Testis (tissue), 2 donors: ENCODE measurements at regions not wholly inside any gene's neighbourhood (a gene's known extent, or its start where the extent isn't known, plus 50 kb on each side); places are given as distances from the start of the nearest gene placed in this dataset.

Experiments used
- DNase-seq: peaks from one replicate; pipeline ENCODE4 v3.0.0-alpha.2; 2019
- H3K27ac ChIP-seq, 2 donors: fragments of 200-600 bp; sonication (generic); one replicate each; pipeline ENCODE4 v1.5.1; 2019
- H3K27me3 ChIP-seq: fragments of 200-600 bp; sonication (generic); one replicate; pipeline ENCODE4 v1.5.1; 2019
- H3K36me3 ChIP-seq: fragments of 200-600 bp; sonication (generic); one replicate; pipeline ENCODE4 v1.5.1; 2017; ENCODE audit warnings: low read depth; ENCODE audit errors: missing control alignments
- H3K4me1 ChIP-seq: fragments of 200-600 bp; sonication (generic); one replicate; pipeline ENCODE4 v1.5.1; 2019
- H3K4me3 ChIP-seq, 2 donors: fragments of 200-600 bp; sonication (generic); one replicate each; pipeline ENCODE4 v1.5.1; 2017 to 2019
- H3K9me3 ChIP-seq: fragments of 200-600 bp; sonication (generic); one replicate; pipeline ENCODE4 v1.5.1; 2017
- POLR2A ChIP-seq: fragments of 450-650 bp; IDR thresholded peaks from one replicate; pipeline ENCODE4 v1.6.1; 2017; ENCODE audit warnings: antibody characterized with exemption, mild to moderate bottlenecking, moderate library complexity
- WGBS, 2 donors: methylation state at CpG; one replicate each; pipeline ENCODE4 v1.1.5; 2018; 5-methylcytosine and 5-hydroxymethylcytosine counted together
- intact Hi-C: fragments of 100-400 bp; cut with DNase I; formaldehyde crosslinking; loops from one replicate; pipeline ENCODE4 v1.15.1; 2023; ENCODE audit warnings: low total_unique reads
- TF ChIP-seq, protein P1 (sequence below), 3 experiments: fragments of 450-650 bp in 2 of 3; fragments of 200-600 bp in 1 of 3; sonication (generic) in 1 of 3; IDR thresholded peaks; one replicate each; pipeline ENCODE4 v1.5.1; 2016 to 2019; ENCODE audit warnings: antibody characterized with exemption in 3 of 3, mild to moderate bottlenecking in 2 of 3, moderate library complexity in 1 of 3

DNA sequence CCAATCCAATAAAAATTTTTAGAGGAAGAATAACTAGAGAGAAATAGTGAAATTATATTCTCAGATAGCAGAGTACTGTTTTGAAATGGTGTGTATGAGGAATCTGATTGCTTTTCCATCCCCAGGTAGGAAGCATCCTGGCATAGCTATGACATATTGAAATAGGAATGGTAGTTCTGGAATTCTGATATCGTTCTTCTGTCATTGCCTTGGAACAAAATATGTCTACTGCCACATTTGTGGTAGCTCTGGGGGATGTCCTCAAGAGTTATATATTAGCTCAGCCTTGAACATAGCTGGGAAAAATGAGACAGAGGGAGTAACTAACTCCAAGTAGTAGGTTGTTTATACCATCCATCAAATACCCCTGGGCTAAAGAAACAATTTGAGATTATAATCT is 950.7 kb downstream of the MCTP2 start:
- intact Hi-C loops, result no loop called here
- Histone ChIP-seq H3K4me3 (no peak overlapping the region), H3K9me3 (no peaks in the 10 kb centered on the region), H3K27me3 (no peaks in the 10 kb centered on the region), H3K27ac (no peak overlapping the region), H3K4me1 (no peaks in the 10 kb centered on the region), H3K36me3 (no peaks in the 10 kb centered on the region)
- DNase-seq, result no peak
- 88 to 91% methylated on average over 1 of the region's 1 CpG for WGBS, 2 donors
- TF ChIP-seq POLR2A, result no peak
- TF ChIP-seq, protein P1, sequence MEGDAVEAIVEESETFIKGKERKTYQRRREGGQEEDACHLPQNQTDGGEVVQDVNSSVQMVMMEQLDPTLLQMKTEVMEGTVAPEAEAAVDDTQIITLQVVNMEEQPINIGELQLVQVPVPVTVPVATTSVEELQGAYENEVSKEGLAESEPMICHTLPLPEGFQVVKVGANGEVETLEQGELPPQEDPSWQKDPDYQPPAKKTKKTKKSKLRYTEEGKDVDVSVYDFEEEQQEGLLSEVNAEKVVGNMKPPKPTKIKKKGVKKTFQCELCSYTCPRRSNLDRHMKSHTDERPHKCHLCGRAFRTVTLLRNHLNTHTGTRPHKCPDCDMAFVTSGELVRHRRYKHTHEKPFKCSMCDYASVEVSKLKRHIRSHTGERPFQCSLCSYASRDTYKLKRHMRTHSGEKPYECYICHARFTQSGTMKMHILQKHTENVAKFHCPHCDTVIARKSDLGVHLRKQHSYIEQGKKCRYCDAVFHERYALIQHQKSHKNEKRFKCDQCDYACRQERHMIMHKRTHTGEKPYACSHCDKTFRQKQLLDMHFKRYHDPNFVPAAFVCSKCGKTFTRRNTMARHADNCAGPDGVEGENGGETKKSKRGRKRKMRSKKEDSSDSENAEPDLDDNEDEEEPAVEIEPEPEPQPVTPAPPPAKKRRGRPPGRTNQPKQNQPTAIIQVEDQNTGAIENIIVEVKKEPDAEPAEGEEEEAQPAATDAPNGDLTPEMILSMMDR (IDR thresholded peaks at IDR 0.05), result no peak

DNA sequence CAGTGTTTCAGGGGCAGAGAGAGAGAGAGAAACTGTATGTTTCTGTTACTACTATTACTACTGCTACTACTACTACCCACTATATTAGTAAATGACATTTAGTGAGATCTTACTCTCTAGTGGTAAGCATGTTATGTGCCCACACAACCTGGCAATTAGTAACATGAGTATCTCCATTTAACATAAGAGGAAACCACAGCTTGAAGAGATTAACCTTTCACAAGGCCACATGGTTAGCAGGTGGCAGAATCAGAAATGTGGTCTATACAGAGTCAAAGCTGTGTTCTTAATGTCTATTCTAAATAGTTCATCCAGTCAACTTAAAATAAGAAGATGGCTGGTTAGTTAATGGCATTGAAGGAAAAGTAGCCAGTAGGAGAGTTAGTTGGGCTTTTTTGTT is 961.6 kb downstream of the MCTP2 start:
- Histone ChIP-seq H3K9me3 (no peaks in the 10 kb centered on the region), H3K36me3 (no peaks in the 10 kb centered on the region), H3K4me3 (no peak overlapping the region), H3K27me3 (no peaks in the 10 kb centered on the region), H3K4me1 (no peaks in the 10 kb centered on the region), H3K27ac (no peak overlapping the region)
- intact Hi-C loops, result no loop called here
- TF ChIP-seq, protein P1 (IDR thresholded peaks at IDR 0.05), result no peak
- TF ChIP-seq POLR2A, result no peak
- no peak for DNase-seq

DNA sequence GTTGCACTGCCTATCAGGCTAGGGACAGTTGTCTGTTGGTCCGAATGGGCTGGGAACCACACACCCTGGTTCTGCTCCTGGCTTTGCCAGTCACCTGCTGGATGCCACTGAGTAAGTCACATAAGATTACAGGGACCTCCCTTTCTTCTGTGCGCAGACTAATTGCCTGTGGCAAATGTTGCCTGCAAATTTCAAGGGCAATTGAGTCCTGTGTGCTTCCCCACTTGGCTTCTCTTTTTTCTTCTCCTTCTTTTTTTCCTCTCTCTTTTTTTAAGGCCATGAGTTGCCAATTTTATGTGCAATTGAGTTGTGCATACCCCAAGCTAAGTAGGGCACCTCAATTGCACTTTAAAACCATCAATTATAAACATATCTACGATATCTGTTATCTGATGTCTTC is 963.4 kb downstream of the MCTP2 start:
- 68 to 73% methylated on average over 3 of the region's 3 CpGs for WGBS, 2 donors
- Histone ChIP-seq H3K4me3 (no peak overlapping the region), H3K27me3 (no peaks in the 10 kb centered on the region), H3K9me3 (no peaks in the 10 kb centered on the region), H3K27ac (no peak overlapping the region), H3K36me3 (no peaks in the 10 kb centered on the region), H3K4me1 (no peaks in the 10 kb centered on the region)
- intact Hi-C loops, result no loop called here
- no peak for DNase-seq
- TF ChIP-seq, protein P1 (IDR thresholded peaks at IDR 0.05), result no peak
- TF ChIP-seq POLR2A, result no peak

DNA sequence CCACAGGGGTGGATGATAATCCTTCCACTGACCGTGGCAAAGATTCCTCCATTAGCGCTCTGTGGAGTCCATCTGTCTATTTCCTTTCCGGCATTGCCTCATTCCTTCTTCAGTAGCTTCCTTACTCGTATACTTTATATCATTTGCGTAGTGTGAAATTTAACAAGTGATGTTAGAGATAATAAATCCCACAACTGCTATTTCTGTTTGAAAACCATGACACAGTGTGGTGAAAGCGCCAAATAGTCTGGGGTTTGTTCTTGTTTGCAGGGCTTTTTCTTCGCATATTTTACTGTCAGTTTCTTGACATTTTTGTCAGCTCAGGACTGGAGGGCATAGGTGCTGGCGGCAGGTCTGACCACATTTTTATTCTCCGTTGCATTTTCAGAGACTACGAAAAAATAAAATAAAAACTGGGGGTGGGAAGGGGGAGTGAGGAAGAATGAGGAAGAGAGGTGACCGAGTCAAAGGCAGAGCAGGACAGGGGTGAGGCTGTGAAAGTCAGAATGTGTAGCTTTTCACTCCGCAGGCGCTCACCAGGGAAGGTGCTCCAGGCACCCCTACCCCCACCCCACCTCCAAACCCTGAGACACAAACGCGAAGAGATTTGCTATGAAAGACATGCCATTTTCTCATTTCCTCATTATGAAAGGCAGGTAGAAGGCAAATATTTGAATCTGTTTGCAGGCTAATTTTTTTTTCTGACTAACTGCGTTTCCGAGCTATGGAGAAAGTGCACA is 965.0 kb downstream of the MCTP2 start:
- TF ChIP-seq, protein P1 (IDR thresholded peaks at IDR 0.05), result no peak
- TF ChIP-seq POLR2A, result no peak
- Histone ChIP-seq H3K27me3 (no peaks in the 10 kb centered on the region), H3K4me1 (no peaks in the 10 kb centered on the region), H3K4me3 (no peak overlapping the region), H3K9me3 (no peaks in the 10 kb centered on the region), H3K36me3 (no peaks in the 10 kb centered on the region), H3K27ac (no peak overlapping the region)
- intact Hi-C loops, result no loop called here
- WGBS, 2 donors, result 62 to 63% methylated on average over 17 of the region's 17 CpGs
- DNase-seq, result no peak
